HFF-Myc (cell line): ENCODE measurements at regions not wholly inside any gene's neighbourhood (a gene's known extent, or its start where the extent isn't known, plus 50 kb on each side); places are given as distances from the start of the nearest gene placed in this dataset.

ENCODE experiments used
- DNase-seq: peaks from one replicate; pipeline ENCODE4 v3.0.0-alpha.2; 2011; ENCODE audit warnings: low read depth; ENCODE audit errors: extremely low read depth
- H3K4me3 ChIP-seq: replicated peaks from 2 replicates; pipeline ENCODE4 v1.5.1; 2011; ENCODE audit warnings: low read depth, mild to moderate bottlenecking, control low read depth, low read length
- CTCF ChIP-seq: IDR thresholded peaks from 2 replicates; pipeline ENCODE4 v1.5.1; 2012; ENCODE audit warnings: mild to moderate bottlenecking, low read depth, low read length, control low read depth; ENCODE audit errors: missing control alignments

- H3K4me3 ChIP-seq = no peak overlapping the region
- TF ChIP-seq CTCF = no peak
- no peak for DNase-seq
Measured at GRCh38 chr2:181332044-181332605, 125.1 kb upstream of the ITGA4 start.

DNA sequence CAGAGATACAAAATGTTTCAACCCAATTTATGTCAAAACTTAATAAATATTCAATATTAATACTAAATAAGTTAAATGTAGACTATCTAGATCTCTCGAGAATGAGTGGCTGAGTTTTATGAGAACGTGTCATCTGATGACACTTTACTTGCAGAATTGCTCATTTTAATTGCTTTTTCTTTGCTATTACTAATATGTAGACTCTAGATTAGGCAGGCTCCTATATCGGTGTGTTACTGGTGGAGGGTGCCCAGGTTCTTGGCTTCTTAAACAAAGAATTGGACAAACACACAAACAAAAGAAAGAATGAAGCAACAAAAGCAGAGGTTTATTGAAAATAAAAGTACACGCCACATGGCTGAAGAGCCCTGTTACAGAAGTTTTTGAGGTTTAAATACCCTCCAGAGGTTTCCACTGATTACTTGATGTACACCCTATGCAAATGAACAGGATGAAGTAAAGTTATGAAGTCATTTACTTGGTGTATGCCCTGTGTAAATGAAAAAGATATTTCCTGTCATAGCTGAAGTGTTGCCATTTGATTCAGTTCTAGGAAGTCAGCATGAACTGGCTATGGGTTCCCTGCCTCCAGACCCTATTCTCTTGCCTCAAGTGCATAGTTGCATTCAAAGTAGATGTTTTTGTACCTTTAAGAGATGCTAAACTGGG, 122.9 kb upstream of the ITGA4 start:
- no peak for TF ChIP-seq CTCF
- H3K4me3 ChIP-seq = no peak overlapping the region
- no peak for DNase-seq

- DNase-seq = no peak
- no peak overlapping the region for H3K4me3 ChIP-seq
- TF ChIP-seq CTCF = no peak
Measured at GRCh38 chr2:181340891-181341290, 116.3 kb upstream of the ITGA4 start.

GRCh38 chr2:181341855-181342600, 115.2 kb upstream of the ITGA4 start:
- H3K4me3 ChIP-seq = no peak overlapping the region
- DNase-seq = no peak
- TF ChIP-seq CTCF = no peak

DNA sequence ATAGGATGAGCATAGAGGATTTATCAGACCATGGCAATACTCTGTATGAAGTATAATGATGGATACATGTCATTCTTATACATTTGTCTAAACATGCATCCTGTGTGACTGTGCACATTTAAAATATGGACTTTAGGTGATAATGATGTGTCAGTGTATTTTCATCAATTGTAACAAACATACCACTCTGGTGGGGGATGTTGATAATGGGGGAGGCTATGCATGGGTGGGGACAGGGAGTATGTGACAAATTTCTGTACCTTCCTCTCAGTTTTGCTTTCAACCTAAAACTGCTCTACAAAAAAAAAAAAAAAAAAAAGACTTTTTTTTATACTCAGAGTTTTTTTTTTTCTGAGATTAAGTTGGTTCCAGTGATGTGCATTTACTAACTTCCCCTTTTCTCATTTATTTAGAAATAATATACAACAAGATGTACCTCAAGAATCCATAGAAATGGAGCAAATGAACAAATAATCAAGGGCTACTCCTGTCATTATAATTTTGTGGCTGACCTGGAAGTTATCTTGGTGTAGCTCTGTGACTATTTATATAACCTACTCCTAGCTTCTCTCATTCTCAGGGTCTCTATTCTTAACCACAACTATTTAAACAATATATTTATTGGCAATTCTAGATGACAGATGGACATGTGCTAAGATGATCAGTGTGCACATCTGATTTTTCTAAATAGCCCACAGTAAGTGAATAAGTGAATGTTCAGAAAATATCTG, 108.9 kb upstream of the ITGA4 start:
- no peak overlapping the region for H3K4me3 ChIP-seq
- no peak for TF ChIP-seq CTCF
- no peak for DNase-seq

DNA sequence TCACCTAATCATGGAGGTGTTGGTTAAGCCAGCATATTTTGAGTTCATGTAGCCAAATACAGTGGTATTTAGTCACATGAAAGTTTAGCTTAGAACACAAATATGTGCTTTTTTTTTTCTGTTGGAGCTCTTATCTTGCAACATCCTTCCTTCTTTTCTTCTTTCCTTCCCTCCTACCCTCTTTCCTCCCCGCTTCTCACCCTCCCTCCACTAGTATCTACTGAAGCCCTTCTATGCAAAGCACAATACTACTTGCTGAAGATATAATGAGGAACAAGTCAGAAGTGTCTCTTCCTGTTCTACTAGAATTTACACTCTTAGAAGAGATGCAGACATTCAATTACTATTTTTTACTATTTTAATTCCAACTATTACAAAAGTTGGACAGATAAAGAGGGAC, 105.0 kb upstream of the ITGA4 start:
- DNase-seq = no peak
- no peak for TF ChIP-seq CTCF
- no peak overlapping the region for H3K4me3 ChIP-seq
